GM12878 (cell line): ENCODE measurements at regions not wholly inside any gene's neighbourhood (a gene's known extent, or its start where the extent isn't known, plus 50 kb on each side); places are given as distances from the start of the nearest gene placed in this dataset.

Source experiments
- ATAC-seq: fragments of 200-7000 bp; cut with Tn5 transposase; 3 replicates; pipeline ENCODE4 v1.9.1; 2020; ENCODE audit warnings: mild to moderate bottlenecking, moderate library complexity
- BruUV-seq: library from RNA; stranded (reverse); fragments of 400-500 nt; replicated peaks from 2 replicates; lab custom pipeline; 2021; lab: Mats Ljungman, UMichigan
- CTCF ChIA-PET: fragments of 300-600 bp; sonication (Branson Sonifier 250); formaldehyde crosslinking; extraction: SDS; loops from one replicate; lab custom pipeline; 2021; ENCODE audit warnings: inconsistent platforms; lab: Yijun Ruan, JAX
- POLR2A ChIA-PET: fragments of 350-600 bp; formaldehyde crosslinking; extraction: SDS; loops from one replicate; lab custom pipeline; 2021; ENCODE audit warnings: inconsistent platforms; lab: Charles Lee
- RAD21 ChIA-PET: fragments of 300-600 bp; sonication (Branson Sonifier 250); formaldehyde crosslinking; loops from one replicate; lab custom pipeline; 2023; ENCODE audit warnings: antibody characterized with exemption; ENCODE audit not compliant: unreplicated experiment; lab: Charles Lee
- SMC1A ChIA-PET: fragments of 300-600 bp; sonication (Branson Sonifier 250); formaldehyde crosslinking; loops from one replicate; lab custom pipeline; 2023; ENCODE audit not compliant: unreplicated experiment, uncharacterized antibody; lab: Charles Lee
- DNase-seq: peaks from one replicate; pipeline ENCODE4 v3.0.0-alpha.2; 2011; ENCODE audit warnings: low read depth, low spot score
- FAIRE-seq: peaks from 3 replicates; lab custom pipeline; 2011; peaks lifted over from hg19 to GRCh38; lab: Jason Lieb, UNC
- H2AFZ ChIP-seq: 2 replicates; pipeline ENCODE4 v1.6.0; 2011; ENCODE audit warnings: low read depth, low read length, control low read depth; ENCODE audit not compliant: control insufficient read depth
- H3K27ac ChIP-seq: 2 replicates; pipeline ENCODE4 v1.5.1; 2011; ENCODE audit warnings: control low read depth; ENCODE audit not compliant: control insufficient read depth, insufficient read depth
- H3K27me3 ChIP-seq, 2 experiments: replicated peaks in 1 of 2; 2 replicates each; pipeline versions ENCODE4 v1.6.0 to v1.6.1; 2011; ENCODE audit warnings: low read length in 1 of 2; ENCODE audit not compliant: control insufficient read depth in 2 of 2, insufficient read depth in 2 of 2
- H3K36me3 ChIP-seq, 2 experiments: 2 replicates each; pipeline ENCODE4 v1.5.1; 2011; ENCODE audit warnings: low read length in 1 of 2; ENCODE audit not compliant: control insufficient read depth in 2 of 2, insufficient read depth in 2 of 2
- H3K4me1 ChIP-seq: 2 replicates; pipeline ENCODE4 v1.6.1; 2011; ENCODE audit warnings: mild to moderate bottlenecking, low read length, moderate library complexity, mixed read lengths; ENCODE audit not compliant: control insufficient read depth, insufficient read depth
- H3K4me2 ChIP-seq: 2 replicates; pipeline ENCODE4 v1.6.0; 2011; ENCODE audit warnings: control low read depth; ENCODE audit not compliant: control insufficient read depth, insufficient read depth
- H3K4me3 ChIP-seq: fragments of 200-600 bp; sonication (generic); 2 replicates; pipeline ENCODE4 v1.5.1; 2016
- H3K79me2 ChIP-seq: 2 replicates; pipeline ENCODE4 v1.6.0; 2011; ENCODE audit warnings: low read length; ENCODE audit not compliant: control insufficient read depth, insufficient read depth
- H3K9ac ChIP-seq: 2 replicates; pipeline ENCODE4 v1.8.0; 2011; ENCODE audit warnings: low read length, control low read depth, mixed read lengths; ENCODE audit not compliant: control insufficient read depth, insufficient read depth
- H3K9me3 ChIP-seq: replicated peaks from 3 replicates; pipeline ENCODE4 v1.5.1; 2011; ENCODE audit warnings: mild to moderate bottlenecking, low read length; ENCODE audit not compliant: control insufficient read depth, insufficient read depth
- H4K20me1 ChIP-seq: 2 replicates; pipeline ENCODE4 v1.6.0; 2011; ENCODE audit not compliant: control insufficient read depth, insufficient read depth
- CBX5 ChIP-seq: sonication (generic); IDR thresholded peaks from 2 replicates; pipeline ENCODE4 v1.6.1; 2016; ENCODE audit warnings: low read depth, moderate library complexity, mild to moderate bottlenecking, inconsistent platforms
- IKZF2 ChIP-seq, 2 experiments: fragments of 450-650 bp; IDR thresholded peaks; 2 replicates each; pipeline ENCODE4 v1.6.1; 2017; ENCODE audit warnings: mild to moderate bottlenecking in 2 of 2, moderate library complexity in 2 of 2
- NFYB ChIP-seq: IDR thresholded peaks from 2 replicates; pipeline ENCODE4 v1.6.1; 2011; ENCODE audit warnings: low read depth, mild to moderate bottlenecking, low read length, improper control_type of control experiment, moderate library complexity; ENCODE audit not compliant: insufficient read depth
- NR2F1 ChIP-seq: fragments of 450-650 bp; conservative IDR thresholded peaks from 2 replicates; pipeline ENCODE4 v1.6.1; 2017; ENCODE audit warnings: mild to moderate bottlenecking
- PML ChIP-seq: IDR thresholded peaks from 2 replicates; pipeline ENCODE4 v1.6.1; 2012; ENCODE audit warnings: low read length, inconsistent platforms
- YY1 ChIP-seq: IDR thresholded peaks from 2 replicates; pipeline ENCODE4 v1.6.1; 2011; ENCODE audit warnings: low read depth, mild to moderate bottlenecking, low read length
- ZNF207 ChIP-seq: fragments of 450-650 bp; IDR thresholded peaks from 2 replicates; pipeline ENCODE4 v1.6.1; 2014; ENCODE audit warnings: antibody characterized with exemption, mild to moderate bottlenecking, borderline replicate concordance
- WGBS: methylation state at CpG from one replicate; pipeline ENCODE4 v1.1.6; 2016; ENCODE audit warnings: low lambda C conversion rate; ENCODE audit not compliant: insufficient replicate concordance, insufficient coverage; ENCODE audit errors: missing lambda C conversion rate; 5-methylcytosine and 5-hydroxymethylcytosine counted together
- in situ Hi-C: fragments of 300-500 bp; cut with MboI; formaldehyde crosslinking; loops from 9 replicates; pipeline ENCODE4 v1.14.3; 2018; ENCODE audit warnings: mixed read lengths
- intact Hi-C: fragments of 100-400 bp; cut with micrococcal nuclease; formaldehyde crosslinking; loops from one replicate; pipeline ENCODE4 v1.14.2; 2022; ENCODE audit not compliant: unreplicated experiment
- TF ChIP-seq, protein P1 (sequence below): fragments of 150-350 bp; IDR thresholded peaks from 2 replicates; pipeline ENCODE4 v1.6.1; 2016; ENCODE audit warnings: low read depth, low read length
- TF ChIP-seq, protein P2 (sequence below): IDR thresholded peaks from 2 replicates; pipeline ENCODE4 v1.6.1; 2012; ENCODE audit warnings: low read depth, low read length, improper control_type of control experiment

DNA sequence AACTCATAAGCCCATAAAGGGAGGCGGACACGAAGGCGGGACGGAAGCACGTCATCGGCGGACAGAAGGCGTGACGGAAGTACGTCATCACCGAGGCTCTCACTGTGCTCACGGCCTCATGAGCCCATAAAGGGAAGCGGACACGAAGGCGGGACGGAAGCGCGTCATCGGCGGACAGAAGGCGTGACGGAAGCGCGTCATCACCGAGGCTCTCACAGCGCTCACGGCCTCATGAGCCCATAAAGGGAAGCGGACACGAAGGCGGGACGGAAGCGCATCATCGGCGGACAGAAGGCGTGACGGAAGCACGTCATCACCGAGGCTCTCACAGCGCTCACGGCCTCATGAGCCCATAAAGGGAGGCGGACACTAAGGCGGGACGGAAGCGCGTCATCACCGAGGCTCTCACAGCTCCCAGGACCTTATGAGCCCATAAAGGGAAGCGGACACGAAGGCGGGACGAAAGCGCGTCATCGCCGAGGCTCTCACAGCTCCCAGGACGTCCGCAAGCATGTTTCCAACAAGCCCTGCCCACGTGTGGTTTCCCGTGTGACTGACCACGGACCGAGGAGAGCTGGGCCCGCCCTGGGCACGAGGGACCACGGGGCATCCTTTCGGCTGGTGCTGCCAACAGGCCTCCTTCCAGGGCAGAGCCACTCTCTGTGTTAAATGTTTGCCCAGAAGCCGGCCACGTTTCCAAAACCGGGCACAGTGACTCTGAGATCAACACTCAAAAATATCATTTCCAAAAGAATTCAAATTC lies 182.7 kb upstream of the SALL3 start:
- H3K9me3 ChIP-seq: no peaks in the 10 kb centered on the region; the same call in 2 of the 3 replicates
- no peaks in the 10 kb centered on the region for H3K36me3 ChIP-seq
- CTCF ChIA-PET: no interaction called here
- intact Hi-C loops (no loop called here), in situ Hi-C loops (no loop called here)
- H3K9ac ChIP-seq: no peak overlapping the region
- no peak for FAIRE-seq
- H2AFZ ChIP-seq: no peak overlapping the region
- H3K4me3 ChIP-seq: no peak overlapping the region
- POLR2A ChIA-PET: no interaction called here
- TF ChIP-seq ZNF207 (no peak), CBX5 (no peak), IKZF2 (IDR thresholded peaks at IDR 0.05) (no peak), NR2F1 (no peak), YY1 (no peak), PML (no peak), NFYB (no peak)
- TF ChIP-seq, protein P1, sequence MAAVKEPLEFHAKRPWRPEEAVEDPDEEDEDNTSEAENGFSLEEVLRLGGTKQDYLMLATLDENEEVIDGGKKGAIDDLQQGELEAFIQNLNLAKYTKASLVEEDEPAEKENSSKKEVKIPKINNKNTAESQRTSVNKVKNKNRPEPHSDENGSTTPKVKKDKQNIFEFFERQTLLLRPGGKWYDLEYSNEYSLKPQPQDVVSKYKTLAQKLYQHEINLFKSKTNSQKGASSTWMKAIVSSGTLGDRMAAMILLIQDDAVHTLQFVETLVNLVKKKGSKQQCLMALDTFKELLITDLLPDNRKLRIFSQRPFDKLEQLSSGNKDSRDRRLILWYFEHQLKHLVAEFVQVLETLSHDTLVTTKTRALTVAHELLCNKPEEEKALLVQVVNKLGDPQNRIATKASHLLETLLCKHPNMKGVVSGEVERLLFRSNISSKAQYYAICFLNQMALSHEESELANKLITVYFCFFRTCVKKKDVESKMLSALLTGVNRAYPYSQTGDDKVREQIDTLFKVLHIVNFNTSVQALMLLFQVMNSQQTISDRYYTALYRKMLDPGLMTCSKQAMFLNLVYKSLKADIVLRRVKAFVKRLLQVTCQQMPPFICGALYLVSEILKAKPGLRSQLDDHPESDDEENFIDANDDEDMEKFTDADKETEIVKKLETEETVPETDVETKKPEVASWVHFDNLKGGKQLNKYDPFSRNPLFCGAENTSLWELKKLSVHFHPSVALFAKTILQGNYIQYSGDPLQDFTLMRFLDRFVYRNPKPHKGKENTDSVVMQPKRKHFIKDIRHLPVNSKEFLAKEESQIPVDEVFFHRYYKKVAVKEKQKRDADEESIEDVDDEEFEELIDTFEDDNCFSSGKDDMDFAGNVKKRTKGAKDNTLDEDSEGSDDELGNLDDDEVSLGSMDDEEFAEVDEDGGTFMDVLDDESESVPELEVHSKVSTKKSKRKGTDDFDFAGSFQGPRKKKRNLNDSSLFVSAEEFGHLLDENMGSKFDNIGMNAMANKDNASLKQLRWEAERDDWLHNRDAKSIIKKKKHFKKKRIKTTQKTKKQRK: no peak
- TF ChIP-seq, protein P2, sequence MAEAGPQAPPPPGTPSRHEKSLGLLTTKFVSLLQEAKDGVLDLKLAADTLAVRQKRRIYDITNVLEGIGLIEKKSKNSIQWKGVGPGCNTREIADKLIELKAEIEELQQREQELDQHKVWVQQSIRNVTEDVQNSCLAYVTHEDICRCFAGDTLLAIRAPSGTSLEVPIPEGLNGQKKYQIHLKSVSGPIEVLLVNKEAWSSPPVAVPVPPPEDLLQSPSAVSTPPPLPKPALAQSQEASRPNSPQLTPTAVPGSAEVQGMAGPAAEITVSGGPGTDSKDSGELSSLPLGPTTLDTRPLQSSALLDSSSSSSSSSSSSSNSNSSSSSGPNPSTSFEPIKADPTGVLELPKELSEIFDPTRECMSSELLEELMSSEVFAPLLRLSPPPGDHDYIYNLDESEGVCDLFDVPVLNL: no peak
- no peak for DNase-seq
- SMC1A ChIA-PET: no interaction called here
- no TSS peak for BruUV-seq
- H3K79me2 ChIP-seq: no peaks in the 10 kb centered on the region
- no peak overlapping the region for H3K27ac ChIP-seq
- no peaks in the 10 kb centered on the region for H3K27me3 ChIP-seq
- WGBS: 78% methylated on average over 54 of the region's 67 CpGs
- no peak overlapping the region for H3K4me2 ChIP-seq
- RAD21 ChIA-PET: no interaction called here
- H3K4me1 ChIP-seq: no peaks in the 10 kb centered on the region
- ATAC-seq: no peak
- no peaks in the 10 kb centered on the region for H4K20me1 ChIP-seq
